Spleen (tissue), 7 donors: ENCODE measurements at regions not wholly inside any gene's neighbourhood (a gene's known extent, or its start where the extent isn't known, plus 50 kb on each side); places are given as distances from the start of the nearest gene placed in this dataset.

ENCODE experiments used
- CTCF ChIP-seq, 11 experiments: fragments of 200-600 bp in 7 of 11; fragments of 450-650 bp in 4 of 11; sonication (generic) in 4 of 11; IDR thresholded peaks in 8 of 11; conservative IDR thresholded peaks in 3 of 11; 1 replicate in 7 of 11; 2 replicates in 4 of 11; pipeline versions ENCODE4 v1.4.0 to v1.8.0; 2016 to 2021; ENCODE audit warnings: antibody characterized with exemption in 11 of 11, inconsistent platforms in 4 of 11, mild to moderate bottlenecking in 1 of 11
- POLR2A ChIP-seq, 3 donors: fragments of 450-650 bp; IDR thresholded peaks; one replicate each; pipeline ENCODE4 v1.5.1; 2017; ENCODE audit warnings: antibody characterized with exemption in 3 of 3, mild to moderate bottlenecking in 1 of 3
- donor health status: DM: no; HTN: no; CAD: no; lungs with moderate emphysema.
- donor health status: DM: no; HTN: no; CAD: no.
- donor health status: DM: no; HTN: no; CAD: no.

DNA sequence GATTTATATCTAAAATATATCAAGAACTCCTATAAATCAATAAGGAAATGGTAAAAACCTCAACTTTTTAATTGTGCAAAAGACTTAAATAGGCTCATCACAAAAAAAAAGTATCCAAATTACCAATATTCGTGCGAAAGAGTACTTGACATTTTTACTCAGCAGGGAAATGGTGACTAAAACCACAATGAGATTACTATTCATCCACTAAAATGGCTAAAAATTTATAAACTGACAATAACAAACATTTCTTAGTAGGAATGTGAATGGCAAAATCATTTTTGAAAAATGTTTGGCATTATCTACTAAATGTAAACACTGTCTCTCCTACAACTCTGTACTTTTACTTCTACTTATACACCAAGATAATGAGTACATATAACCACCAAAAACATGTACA lies 184.8 kb upstream of the RND3 start:
- TF ChIP-seq CTCF (IDR thresholded peaks at IDR 0.05 in 8 of 11, conservative IDR thresholded peaks at IDR 0.05 in 3 of 11) (no peak), POLR2A (IDR thresholded peaks at IDR 0.05) (no peak)
